Bronchial epithelial cell (primary cell): ENCODE measurements at regions not wholly inside any gene's neighbourhood (a gene's known extent, or its start where the extent isn't known, plus 50 kb on each side); places are given as distances from the start of the nearest gene placed in this dataset.

Experiments
- DNase-seq: peaks from one replicate; pipeline ENCODE4 v3.0.0-alpha.2; 2010; ENCODE audit warnings: low read depth
- FAIRE-seq: peaks from 2 replicates; lab custom pipeline; 2011; peaks lifted over from hg19 to GRCh38; lab: Jason Lieb, UNC
- H3K27me3 ChIP-seq: 2 replicates; pipeline ENCODE4 v1.5.1; 2011; ENCODE audit warnings: low read length; ENCODE audit not compliant: control insufficient read depth, insufficient read depth
- H3K36me3 ChIP-seq: 2 replicates; pipeline ENCODE4 v1.5.1; 2011; ENCODE audit warnings: low read length; ENCODE audit not compliant: control insufficient read depth, insufficient read depth
- H3K4me3 ChIP-seq: 2 replicates; pipeline ENCODE4 v1.5.1; 2011; ENCODE audit warnings: mild to moderate bottlenecking, low read depth, low read length, control low read depth
- CTCF ChIP-seq: IDR thresholded peaks from 2 replicates; pipeline ENCODE4 v1.5.1; 2011; ENCODE audit warnings: mild to moderate bottlenecking, moderate library complexity, low read length, control low read depth, inconsistent platforms; ENCODE audit not compliant: insufficient read depth, severe bottlenecking

DNA sequence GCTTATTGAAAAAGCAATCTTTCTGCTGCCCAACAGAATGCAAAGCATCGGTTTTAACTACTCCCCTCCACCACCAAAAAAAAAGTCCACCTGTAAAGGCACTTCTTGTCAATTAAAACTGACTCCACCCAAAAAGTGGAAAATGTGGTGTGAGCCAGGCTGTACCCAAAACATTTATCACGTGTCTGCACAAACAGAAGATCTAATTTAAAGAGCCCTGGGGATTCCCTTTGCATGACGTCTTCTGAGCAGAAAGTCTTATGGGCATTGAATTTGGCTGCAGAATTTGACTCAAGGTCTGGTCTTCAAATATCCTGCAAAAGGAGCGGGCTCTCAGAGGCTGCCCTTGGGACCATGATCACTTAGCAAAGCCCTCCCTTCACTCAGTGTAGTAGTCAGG, 358.3 kb upstream of the KLHL29 start:
- TF ChIP-seq CTCF = no peak
- no peak for FAIRE-seq

GRCh38 chr2:23027396-23027795, 357.6 kb upstream of the KLHL29 start:
- H3K4me3 ChIP-seq = no peak overlapping the region
- FAIRE-seq (no peak), DNase-seq (no peak)
- H3K36me3 ChIP-seq = no peaks in the 10 kb centered on the region
- TF ChIP-seq CTCF = no peak
- no peaks in the 10 kb centered on the region for H3K27me3 ChIP-seq

More for the DNA sequence above, 358.3 kb upstream of the KLHL29 start:
- no peak for DNase-seq
- H3K4me3 ChIP-seq = no peak overlapping the region
- no peaks in the 10 kb centered on the region for H3K27me3 ChIP-seq
- no peaks in the 10 kb centered on the region for H3K36me3 ChIP-seq

GRCh38 chr2:23028106-23028505, 356.9 kb upstream of the KLHL29 start:
- TF ChIP-seq CTCF = no peak
- Histone ChIP-seq H3K36me3 (no peaks in the 10 kb centered on the region), H3K4me3 (no peak overlapping the region), H3K27me3 (no peaks in the 10 kb centered on the region)
- FAIRE-seq (no peak), DNase-seq (no peak)

DNA sequence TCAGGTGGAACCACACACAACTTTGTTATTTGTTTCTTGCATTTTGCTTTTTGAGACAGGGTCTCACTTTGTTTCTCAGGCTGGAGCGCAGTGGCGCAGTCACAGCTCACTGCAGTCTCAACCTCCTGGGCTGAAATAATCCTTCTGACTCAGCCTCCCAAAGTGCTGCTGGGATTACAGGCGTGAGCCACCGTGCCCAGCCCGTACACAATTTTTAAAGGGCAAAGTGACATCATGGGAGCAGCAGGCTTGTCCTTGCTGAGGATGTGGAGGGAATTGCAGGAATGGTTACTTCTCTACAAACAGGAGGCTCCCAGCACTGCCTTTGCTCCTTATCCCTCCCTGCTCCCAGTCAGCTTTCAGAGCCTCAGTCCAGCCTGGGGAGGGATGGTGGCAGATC, 355.9 kb upstream of the KLHL29 start:
- no peak for DNase-seq
- FAIRE-seq = no peak
- Histone ChIP-seq H3K27me3 (no peaks in the 10 kb centered on the region), H3K36me3 (no peaks in the 10 kb centered on the region), H3K4me3 (no peak overlapping the region)
- TF ChIP-seq CTCF = no peak

GRCh38 chr2:23029951-23030350, 355.0 kb upstream of the KLHL29 start:
- DNase-seq (no peak), FAIRE-seq (no peak)
- H3K4me3 ChIP-seq = no peak overlapping the region
- TF ChIP-seq CTCF = no peak
- H3K36me3 ChIP-seq = no peaks in the 10 kb centered on the region
- no peaks in the 10 kb centered on the region for H3K27me3 ChIP-seq

DNA sequence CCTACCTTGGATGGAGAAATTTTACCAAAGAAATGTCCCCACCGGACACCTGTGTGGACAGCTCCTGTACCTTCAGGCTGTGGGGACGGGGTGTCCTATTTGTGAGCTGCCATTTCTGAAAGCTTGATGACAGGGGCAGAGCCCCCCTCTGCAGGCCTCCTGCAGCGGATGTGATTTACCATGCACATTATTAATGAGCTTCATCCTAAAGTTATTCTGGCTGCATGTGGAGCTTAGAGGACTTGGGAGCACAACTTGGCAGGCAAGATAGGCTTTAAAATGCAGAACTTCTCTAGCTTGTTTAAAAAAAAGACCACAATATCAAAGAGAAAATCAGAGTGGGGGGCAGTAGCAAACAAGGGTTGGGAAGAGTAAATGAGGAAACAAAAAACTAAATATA, 350.0 kb upstream of the KLHL29 start:
- no peak for FAIRE-seq
- no peaks in the 10 kb centered on the region for H3K36me3 ChIP-seq
- H3K27me3 ChIP-seq = no peaks in the 10 kb centered on the region
- no peak overlapping the region for H3K4me3 ChIP-seq
- DNase-seq = no peak
- no peak for TF ChIP-seq CTCF
